SK-N-SH (cell line): ENCODE measurements at regions not wholly inside any gene's neighbourhood (a gene's known extent, or its start where the extent isn't known, plus 50 kb on each side); places are given as distances from the start of the nearest gene placed in this dataset.

Source experiments
- CTCF ChIP-seq: fragments of 200-600 bp; sonication (generic); IDR thresholded peaks from 2 replicates; pipeline ENCODE4 v1.6.1; 2017; ENCODE audit warnings: antibody characterized with exemption, mild to moderate bottlenecking, moderate library complexity
- MAX ChIP-seq: IDR thresholded peaks from 2 replicates; pipeline ENCODE4 v1.4.0; 2012; ENCODE audit warnings: low read depth
- MXI1 ChIP-seq: IDR thresholded peaks from 2 replicates; pipeline ENCODE4 v1.6.1; 2012; ENCODE audit warnings: mild to moderate bottlenecking, low read depth, low read length, improper control_type of control experiment
- RFX5 ChIP-seq: IDR thresholded peaks from 2 replicates; pipeline ENCODE4 v1.6.1; 2012; ENCODE audit warnings: mild to moderate bottlenecking, improper control_type of control experiment, low read length
- SIN3A ChIP-seq: IDR thresholded peaks from 2 replicates; pipeline ENCODE4 v1.6.1; 2012; ENCODE audit warnings: low read depth, mild to moderate bottlenecking, low read length, moderate library complexity, borderline replicate concordance
- SMC3 ChIP-seq: IDR thresholded peaks from 2 replicates; pipeline ENCODE4 v1.6.1; 2012; ENCODE audit warnings: low read depth, low read length, improper control_type of control experiment
- USF1 ChIP-seq: IDR thresholded peaks from 2 replicates; pipeline ENCODE4 v1.4.0; 2012; ENCODE audit warnings: low read depth, borderline replicate concordance
- USF2 ChIP-seq: fragments of 150-350 bp; IDR thresholded peaks from 2 replicates; pipeline ENCODE4 v1.6.1; 2017; ENCODE audit warnings: antibody characterized with exemption, low read length, low read depth, borderline replicate concordance

- TF ChIP-seq USF2, result no peak
- no peak for TF ChIP-seq MXI1
- TF ChIP-seq USF1, result no peak
- no peak for TF ChIP-seq MAX
- no peak for TF ChIP-seq RFX5
- TF ChIP-seq SIN3A, result no peak
- TF ChIP-seq SMC3, result no peak
- TF ChIP-seq CTCF, result no peak
These were observed 1199.8 kb upstream of the GJE1 start for GRCh38 chr6:140932909-140933308.
